ENCODE measurements at regions not wholly inside any gene's neighbourhood (a gene's known extent, or its start where the extent isn't known, plus 50 kb on each side); places are given as distances from the start of the nearest gene placed in this dataset.

- no peak overlapping the region for H3K27ac ChIP-seq (ENCODE audit: low read depth, low read length, poor library complexity, severe bottlenecking)
- POLR2A ChIA-PET, result interaction anchor here (0.6 kb wide), 1 partner anchor 77 kb away, joined by 4 read pairs; no protein-coding TSS in a partner anchor
- BruUV-seq (replicated peaks), result no TSS peak
- no peaks in the 10 kb centered on the region for H3K9me2 ChIP-seq (ENCODE audit: insufficient read depth, low read length)
- no peak for DNase-seq (ENCODE audit: low spot score)
- CTCF ChIA-PET (ENCODE audit: unreplicated experiment), result no interaction called here
- no peaks in the 10 kb centered on the region for H3K36me3 ChIP-seq (ENCODE audit: insufficient read depth, low read length)
- H3K4me2 ChIP-seq (ENCODE audit: low read length), result no peak overlapping the region
- H4K20me1 ChIP-seq (ENCODE audit: insufficient read depth, low read length), result no peaks in the 10 kb centered on the region
- H3K4me3 ChIP-seq (ENCODE audit: low read depth, low read length, poor library complexity, severe bottlenecking), result no peak overlapping the region
- intact Hi-C loops (cut with micrococcal nuclease; ENCODE audit: unreplicated experiment), result no loop called here
- H2AFZ ChIP-seq (ENCODE audit: low read length), result no peak overlapping the region
- TF ChIP-seq EZH2phosphoT487 (IDR thresholded peaks at IDR 0.05; ENCODE audit: borderline replicate concordance, low read depth, low read length) (no peak), CTCF (conservative IDR thresholded peaks at IDR 0.05; ENCODE audit: low read length) (no peak)
- no peaks in the 10 kb centered on the region for H3K9me3 ChIP-seq (ENCODE audit: low read length)
- no peaks in the 10 kb centered on the region for H3K4me1 ChIP-seq (ENCODE audit: insufficient read depth, low read length, poor library complexity, severe bottlenecking)
- no peaks in the 10 kb centered on the region for H3K79me2 ChIP-seq (ENCODE audit: insufficient read depth, low read depth, low read length)
Measured at GRCh38 chr2:210814251-210815025, 258.0 kb downstream of the CPS1 start.

GRCh38 chr2:210816769-210817168, 260.4 kb downstream of the CPS1 start:
- Histone ChIP-seq H3K9me2 (ENCODE audit: insufficient read depth, low read length) (no peaks in the 10 kb centered on the region), H4K20me1 (ENCODE audit: insufficient read depth, low read length) (no peaks in the 10 kb centered on the region), H3K4me3 (ENCODE audit: low read depth, low read length, poor library complexity, severe bottlenecking) (no peak overlapping the region), H3K4me1 (ENCODE audit: insufficient read depth, low read length, poor library complexity, severe bottlenecking) (no peaks in the 10 kb centered on the region), H3K79me2 (ENCODE audit: insufficient read depth, low read depth, low read length) (no peaks in the 10 kb centered on the region), H3K27ac (ENCODE audit: low read depth, low read length, poor library complexity, severe bottlenecking) (no peak overlapping the region), H3K9me3 (ENCODE audit: low read length) (no peaks in the 10 kb centered on the region), H2AFZ (ENCODE audit: low read length) (no peak overlapping the region), H3K4me2 (ENCODE audit: low read length) (no peak overlapping the region), H3K36me3 (ENCODE audit: insufficient read depth, low read length) (no peaks in the 10 kb centered on the region)
- DNase-seq (ENCODE audit: low spot score), result no peak
- ChIA-PET POLR2A (no interaction called here), CTCF (ENCODE audit: unreplicated experiment) (no interaction called here)
- no TSS peak for BruUV-seq (replicated peaks)
- no peak for TF ChIP-seq CTCF (conservative IDR thresholded peaks at IDR 0.05; ENCODE audit: low read length)
- TF ChIP-seq EZH2phosphoT487 (IDR thresholded peaks at IDR 0.05; ENCODE audit: borderline replicate concordance, low read depth, low read length), result no peak
- intact Hi-C loops (cut with micrococcal nuclease; ENCODE audit: unreplicated experiment), result no loop called here

- no peaks in the 10 kb centered on the region for H3K79me2 ChIP-seq (ENCODE audit: insufficient read depth, low read depth, low read length)
- no peaks in the 10 kb centered on the region for H3K9me3 ChIP-seq (ENCODE audit: low read length)
- no peak overlapping the region for H3K27ac ChIP-seq (ENCODE audit: low read depth, low read length, poor library complexity, severe bottlenecking)
- no peak overlapping the region for H3K4me2 ChIP-seq (ENCODE audit: low read length)
- no peak overlapping the region for H3K4me3 ChIP-seq (ENCODE audit: low read depth, low read length, poor library complexity, severe bottlenecking)
- no TSS peak for BruUV-seq (replicated peaks)
- no peaks in the 10 kb centered on the region for H4K20me1 ChIP-seq (ENCODE audit: insufficient read depth, low read length)
- ChIA-PET CTCF (ENCODE audit: unreplicated experiment) (no interaction called here), POLR2A (no interaction called here)
- intact Hi-C loops (cut with micrococcal nuclease; ENCODE audit: unreplicated experiment), result no loop called here
- H2AFZ ChIP-seq (ENCODE audit: low read length), result no peak overlapping the region
- no peak for DNase-seq (ENCODE audit: low spot score)
- TF ChIP-seq CTCF (conservative IDR thresholded peaks at IDR 0.05; ENCODE audit: low read length), result no peak
- TF ChIP-seq EZH2phosphoT487 (IDR thresholded peaks at IDR 0.05; ENCODE audit: borderline replicate concordance, low read depth, low read length), result no peak
- H3K4me1 ChIP-seq (ENCODE audit: insufficient read depth, low read length, poor library complexity, severe bottlenecking), result no peaks in the 10 kb centered on the region
- no peaks in the 10 kb centered on the region for H3K36me3 ChIP-seq (ENCODE audit: insufficient read depth, low read length)
- H3K9me2 ChIP-seq (ENCODE audit: insufficient read depth, low read length), result no peaks in the 10 kb centered on the region
Measured at GRCh38 chr2:210818473-210818872, 262.1 kb downstream of the CPS1 start.
